Colon (tissue), 2 donors: ENCODE measurements at regions not wholly inside any gene's neighbourhood (a gene's known extent, or its start where the extent isn't known, plus 50 kb on each side); places are given as distances from the start of the nearest gene placed in this dataset.
"Not testable (repeated sequence)": the region's sequence is repeated elsewhere in the genome, so short reads cannot be mapped to it uniquely, and the experiment has no call there.

Experiments used
- FAIRE-seq: peaks from 2 replicates; lab custom pipeline; 2012; peaks lifted over from hg19 to GRCh38; lab: Jason Lieb, UNC
- donor health status: control.
- donor health status: control.

DNA sequence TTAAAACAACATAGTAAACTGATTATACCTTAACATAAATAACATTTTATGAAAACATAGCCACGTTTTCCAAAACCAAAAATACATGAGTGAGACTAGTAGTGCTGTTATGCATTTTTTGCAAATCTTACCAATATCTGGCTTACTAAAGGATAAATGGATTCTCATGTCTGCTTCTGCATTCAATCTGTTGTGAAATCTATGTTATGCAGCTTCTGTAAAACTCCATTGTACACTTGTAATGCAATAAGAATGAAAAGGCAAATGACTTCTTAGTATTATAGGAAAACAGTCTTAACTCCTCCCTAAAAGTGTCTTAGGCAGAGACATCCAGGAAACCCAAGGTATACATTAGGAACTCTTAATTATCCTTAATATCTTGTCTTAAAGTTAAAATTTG, 330.9 kb upstream of the THBS1 start:
- FAIRE-seq: no peak

DNA sequence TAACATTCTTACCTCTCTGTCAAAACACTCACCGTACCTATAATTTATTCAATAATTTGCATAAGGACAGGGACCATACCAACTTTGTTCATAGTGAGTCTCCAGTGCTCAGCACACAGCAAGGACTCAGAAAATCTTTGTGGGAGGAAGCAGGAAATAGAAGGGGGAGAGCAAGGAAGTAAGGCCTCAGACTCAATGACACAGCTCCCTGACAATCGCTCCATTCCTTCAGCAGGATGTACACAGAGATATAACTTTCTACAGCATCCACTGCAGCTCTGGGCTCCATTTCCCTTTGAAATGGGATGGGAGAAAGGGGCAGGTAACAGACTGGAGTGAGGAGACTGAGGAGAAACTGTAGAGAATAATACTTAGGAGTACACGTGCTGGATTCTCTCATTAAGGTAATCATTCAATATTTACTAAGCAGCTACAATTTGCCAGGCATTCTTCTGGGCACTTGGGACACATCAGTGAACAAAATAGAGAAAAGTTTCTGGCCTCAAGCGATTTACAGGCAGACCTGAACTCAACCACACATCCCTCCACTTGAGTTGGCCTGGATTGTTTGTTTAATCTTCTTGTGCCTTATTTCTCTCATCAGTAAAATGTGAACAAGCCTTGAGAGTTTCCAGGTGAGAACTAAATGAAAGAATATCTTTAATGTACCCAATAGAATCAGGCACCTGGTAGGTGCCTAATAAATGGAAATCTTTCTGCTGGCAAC, 330.3 kb upstream of the THBS1 start:
- no peak for FAIRE-seq

DNA sequence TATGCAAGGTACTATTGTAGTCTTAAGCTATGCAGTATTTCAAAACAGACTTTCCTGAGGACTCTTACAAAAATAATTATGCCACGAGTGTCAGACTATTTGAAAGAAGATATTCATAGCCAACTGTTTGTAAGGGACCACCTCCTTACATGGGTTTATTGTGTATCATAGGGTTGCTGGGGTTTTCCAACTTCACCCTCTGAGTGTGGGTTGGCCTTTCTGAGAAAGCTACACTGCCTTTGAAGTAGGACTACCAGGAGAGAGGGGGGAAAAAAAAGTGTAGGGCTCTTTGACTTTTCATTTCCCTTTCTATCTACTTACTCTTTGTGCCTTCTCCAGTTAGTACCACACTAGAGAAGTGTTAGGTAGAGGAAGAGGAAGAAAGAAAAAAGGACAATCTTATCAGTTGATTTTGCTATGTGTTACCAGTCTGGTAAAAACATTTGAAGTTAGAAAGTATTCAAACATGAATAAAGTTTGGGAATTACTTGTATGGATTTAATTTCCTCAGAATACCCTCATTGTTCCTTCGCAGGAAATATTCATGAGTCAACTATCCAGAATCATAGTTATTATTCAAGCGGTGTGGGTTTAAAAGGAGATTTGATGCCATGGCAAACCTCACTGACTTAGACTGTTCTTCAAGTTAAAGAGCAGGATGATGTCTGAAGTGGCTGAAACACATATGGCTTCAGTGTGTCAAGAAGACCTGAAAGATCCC, 329.3 kb upstream of the THBS1 start:
- FAIRE-seq: no peak

DNA sequence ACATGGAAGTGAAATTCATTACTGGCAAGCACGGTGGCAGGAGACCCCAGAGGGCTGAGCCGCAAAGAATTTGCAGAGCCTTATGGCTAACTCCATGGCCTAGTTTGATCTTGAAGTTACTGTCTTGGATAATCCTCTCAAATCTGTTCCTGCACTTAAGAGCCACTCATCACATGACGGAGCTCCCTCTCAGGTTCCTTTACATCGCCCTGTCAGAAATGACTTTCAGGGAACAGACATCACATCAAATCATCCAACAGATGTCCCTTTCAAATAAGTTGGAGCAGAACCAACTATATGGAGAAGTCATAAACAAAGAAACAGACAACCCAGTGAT, 328.8 kb upstream of the THBS1 start:
- no peak for FAIRE-seq

DNA sequence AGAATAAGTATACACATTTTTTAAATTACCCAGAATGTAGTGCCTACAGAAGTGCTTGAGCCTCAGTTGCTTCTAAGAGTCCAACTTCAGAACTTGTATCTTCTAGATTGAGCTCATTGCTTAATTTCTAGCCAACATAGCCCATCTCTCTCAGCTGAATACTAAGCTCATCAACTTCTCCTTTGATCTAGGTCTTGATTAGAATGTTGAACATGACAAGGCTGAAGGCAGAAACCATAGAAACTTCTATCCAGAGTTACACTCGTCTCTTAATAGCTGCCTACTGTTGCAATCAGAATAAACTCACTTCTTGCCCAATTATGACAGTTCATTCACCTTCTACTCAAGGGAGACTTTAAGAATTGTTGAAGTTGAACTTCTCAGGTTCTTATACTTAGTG, 327.3 kb upstream of the THBS1 start:
- no peak for FAIRE-seq

DNA sequence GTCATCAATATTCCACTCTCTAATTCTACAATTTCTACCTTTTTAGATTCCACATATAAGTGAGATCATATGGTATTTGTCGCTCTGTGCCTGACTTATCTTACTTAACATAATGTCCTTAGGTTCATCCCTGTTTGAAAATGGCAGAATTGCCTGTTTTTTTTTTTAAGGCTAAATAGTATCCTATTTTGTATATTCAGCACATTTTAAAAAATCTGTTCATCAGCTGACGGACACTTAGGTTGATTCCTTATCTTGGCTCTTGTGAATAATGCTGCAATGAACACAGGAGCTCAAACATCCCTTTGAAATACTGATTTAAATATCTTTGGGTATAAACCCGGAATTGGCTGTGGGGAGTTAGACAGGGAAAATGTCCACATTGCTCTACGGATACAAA, 326.7 kb upstream of the THBS1 start:
- no peak for FAIRE-seq

DNA sequence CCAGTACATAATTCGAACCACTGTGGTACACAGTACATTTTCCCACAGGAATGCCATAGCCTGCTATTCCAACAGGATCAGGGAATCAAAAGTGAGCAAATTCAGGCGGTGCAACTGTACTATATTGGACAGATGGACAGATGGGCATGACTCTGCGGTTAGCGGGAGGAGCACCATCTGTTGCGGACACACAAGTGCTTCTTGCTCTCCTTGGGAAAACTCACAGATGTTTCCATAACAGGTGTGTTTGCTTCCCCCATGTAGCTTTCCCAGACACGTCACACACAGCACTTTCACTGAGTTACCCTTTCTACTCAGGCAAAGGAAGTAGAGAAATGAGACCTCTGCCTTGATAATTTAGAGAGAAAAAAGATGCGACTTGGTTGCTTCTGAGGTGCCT, 325.1 kb upstream of the THBS1 start:
- no peak for FAIRE-seq

DNA sequence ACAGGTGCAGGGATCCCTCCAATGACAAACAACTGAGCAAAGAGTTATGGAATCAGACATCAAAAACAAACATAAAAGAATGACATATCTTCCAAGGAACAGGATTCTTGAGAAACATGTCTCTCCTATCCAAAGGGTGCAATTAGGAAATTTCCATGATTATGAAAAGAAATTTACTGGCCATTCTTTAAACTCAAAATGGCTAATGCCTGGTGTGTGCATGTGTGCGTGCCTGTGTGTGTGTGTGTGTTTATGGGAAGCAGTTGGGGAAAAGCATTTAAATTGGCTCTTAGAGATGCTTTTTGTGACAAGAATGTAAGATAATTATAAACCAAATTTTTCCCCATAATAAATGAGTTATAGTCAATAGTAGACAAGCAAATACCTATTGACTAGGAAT, 320.5 kb upstream of the THBS1 start:
- FAIRE-seq: no peak

DNA sequence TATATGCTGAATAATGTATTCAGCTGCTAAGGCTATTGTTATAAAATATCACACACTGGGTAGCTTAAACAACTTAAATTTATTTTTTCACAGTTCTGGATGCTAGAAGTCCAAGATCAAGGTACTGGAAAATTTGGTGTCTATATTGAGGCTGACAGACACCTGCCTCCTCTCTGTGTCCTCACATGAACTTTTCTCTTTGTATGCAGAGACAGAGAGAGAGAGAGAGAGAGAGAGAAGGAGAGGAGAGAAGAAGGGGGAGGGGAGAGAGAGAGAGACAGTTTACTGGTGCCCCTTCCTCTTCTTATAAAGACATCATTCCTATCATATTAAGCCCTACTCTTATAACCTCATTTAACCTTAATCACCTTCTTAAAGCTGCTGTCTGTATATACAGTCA, 320.1 kb upstream of the THBS1 start:
- FAIRE-seq: no peak

DNA sequence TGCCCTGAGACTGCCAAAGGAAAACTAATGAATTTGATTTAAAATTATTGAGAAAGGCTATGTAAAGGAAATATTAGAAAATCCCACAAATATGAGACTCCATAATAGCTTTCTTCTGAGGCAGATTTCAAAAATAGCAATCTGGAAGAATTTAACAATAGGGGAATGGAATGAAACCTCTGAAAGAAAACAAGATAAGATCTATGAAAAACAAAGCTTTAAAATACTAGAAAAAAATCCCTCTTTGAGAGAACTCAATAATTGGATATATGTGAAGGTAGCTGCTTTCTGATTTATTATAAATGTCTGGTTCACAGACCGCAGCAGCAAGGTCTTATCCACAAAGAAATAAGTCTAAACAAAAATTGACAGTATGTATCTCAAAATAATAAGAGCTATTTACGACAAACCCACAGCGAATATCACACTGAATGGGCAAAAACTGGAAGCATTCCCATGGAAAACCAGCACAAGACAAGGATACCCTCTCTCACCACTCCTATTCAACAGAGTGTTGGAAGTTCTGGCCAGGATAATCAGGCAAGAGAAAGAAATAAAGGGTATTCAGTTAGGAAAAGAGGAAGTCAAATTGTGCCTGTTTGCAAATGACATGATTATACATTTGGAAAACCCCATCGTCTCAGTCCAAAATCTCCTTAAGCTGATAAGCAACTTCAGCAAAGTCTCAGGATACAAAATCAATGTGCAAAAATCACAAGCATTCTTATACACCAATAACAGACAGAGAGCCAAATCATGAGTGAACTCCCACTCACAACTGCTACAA, 319.3 kb upstream of the THBS1 start:
- not testable (repeated sequence) for FAIRE-seq

DNA sequence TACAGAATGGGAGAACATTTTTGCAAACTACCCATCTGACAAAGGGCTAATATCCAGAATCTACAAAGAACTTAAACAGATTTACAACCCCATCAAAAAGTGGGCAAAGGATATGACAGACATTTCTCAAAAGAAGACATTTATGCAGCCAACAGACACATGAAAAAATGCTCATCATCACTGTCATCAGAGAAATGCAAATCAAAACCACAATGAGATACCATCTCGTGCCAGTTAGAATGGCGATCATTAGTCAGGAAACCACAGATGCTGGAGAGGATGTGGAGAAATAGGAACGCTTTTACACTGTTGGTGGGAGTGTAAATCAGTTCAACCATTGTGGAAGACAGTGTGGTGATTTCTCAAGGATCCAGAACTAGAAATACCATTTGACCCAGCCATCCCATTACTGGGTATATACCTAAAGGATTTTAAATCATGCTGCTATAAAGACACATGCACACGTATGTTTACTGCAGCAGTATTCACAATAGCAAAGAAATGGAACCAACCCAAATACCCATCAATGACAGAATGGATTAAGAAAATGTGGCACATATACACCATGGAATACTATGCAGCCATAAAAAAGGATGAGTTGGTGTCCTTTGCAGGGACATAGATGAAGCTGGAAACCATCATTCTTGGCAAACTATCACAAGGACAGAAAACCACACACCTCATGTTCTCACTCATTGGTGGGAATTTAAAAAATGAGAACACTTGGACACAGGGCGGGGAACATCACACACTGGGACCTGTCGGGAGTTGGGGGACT, 317.7 kb upstream of the THBS1 start:
- FAIRE-seq: not testable (repeated sequence)

DNA sequence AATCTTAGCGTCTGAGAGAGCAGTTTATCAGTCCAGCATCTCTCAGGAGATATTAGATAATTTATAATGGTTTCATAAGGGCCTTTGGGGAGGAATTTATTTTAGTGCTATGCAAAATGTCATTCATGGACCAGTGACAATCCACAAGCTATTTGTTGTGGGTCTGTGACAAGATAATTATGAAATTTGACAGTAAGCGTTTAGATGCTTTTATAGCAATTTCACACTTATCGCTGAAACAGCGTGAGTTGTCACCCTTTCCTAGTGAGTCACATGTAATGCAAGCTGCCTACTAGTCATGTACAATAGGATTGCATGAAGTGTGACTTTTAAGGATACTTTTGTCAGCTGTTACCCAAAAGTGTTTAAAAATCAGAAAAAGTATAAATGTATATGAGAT, 315.6 kb upstream of the THBS1 start:
- FAIRE-seq: no peak

DNA sequence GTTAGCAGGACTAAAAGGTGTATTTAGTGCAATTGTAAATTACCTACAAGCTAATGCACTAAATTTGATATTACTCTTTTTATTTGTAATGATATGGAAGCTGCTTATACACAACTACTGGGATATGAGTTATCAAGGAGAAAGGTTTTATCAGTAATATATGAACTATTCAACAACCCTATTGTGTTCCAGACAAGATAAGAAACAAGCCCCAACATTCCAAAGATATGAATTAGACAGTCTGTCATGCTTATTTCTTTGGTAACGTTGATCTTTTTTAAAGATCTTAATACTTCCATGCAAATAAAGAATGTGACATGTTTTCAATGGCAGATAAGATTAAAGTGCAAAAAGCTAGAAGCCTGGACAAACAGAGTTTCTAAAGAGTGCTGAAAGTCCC, 314.0 kb upstream of the THBS1 start:
- no peak for FAIRE-seq

DNA sequence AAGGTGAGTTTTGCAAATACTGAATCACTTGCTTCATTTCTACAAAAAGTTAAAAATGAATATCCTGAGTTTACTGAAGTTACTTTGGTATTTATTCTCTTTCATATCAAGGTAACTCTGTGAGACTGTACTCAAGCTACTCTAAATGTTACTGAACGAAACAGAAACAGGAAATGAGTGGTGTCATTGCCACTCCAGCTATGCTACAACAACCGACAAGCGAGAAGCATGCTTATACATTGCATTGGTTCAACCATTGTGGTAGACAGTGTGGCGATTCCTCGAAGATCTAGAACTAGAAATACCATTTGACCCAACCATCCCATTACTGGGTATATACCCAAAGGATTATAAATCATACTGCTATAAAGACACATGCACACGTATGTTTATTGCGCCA, 313.2 kb upstream of the THBS1 start:
- FAIRE-seq: no peak

DNA sequence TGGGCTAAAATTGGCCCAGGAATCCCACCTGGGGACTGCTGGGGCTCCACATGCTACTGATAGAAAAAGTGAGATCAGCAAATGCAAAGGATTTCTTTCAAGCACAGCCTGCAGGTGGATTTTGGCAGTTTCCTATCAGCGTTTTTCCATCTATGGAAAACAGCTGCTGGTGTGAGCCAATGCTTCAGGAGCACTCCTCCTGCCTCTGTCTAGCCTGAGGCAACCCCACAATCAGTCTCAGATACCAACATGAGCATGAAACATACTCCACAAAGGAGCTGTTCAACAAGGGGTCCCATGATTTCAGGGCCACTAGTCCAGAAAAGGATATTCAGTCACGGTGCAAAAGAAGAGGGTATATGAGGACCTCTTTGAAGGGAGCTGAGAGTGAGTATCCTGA, 311.5 kb upstream of the THBS1 start:
- no peak for FAIRE-seq

DNA sequence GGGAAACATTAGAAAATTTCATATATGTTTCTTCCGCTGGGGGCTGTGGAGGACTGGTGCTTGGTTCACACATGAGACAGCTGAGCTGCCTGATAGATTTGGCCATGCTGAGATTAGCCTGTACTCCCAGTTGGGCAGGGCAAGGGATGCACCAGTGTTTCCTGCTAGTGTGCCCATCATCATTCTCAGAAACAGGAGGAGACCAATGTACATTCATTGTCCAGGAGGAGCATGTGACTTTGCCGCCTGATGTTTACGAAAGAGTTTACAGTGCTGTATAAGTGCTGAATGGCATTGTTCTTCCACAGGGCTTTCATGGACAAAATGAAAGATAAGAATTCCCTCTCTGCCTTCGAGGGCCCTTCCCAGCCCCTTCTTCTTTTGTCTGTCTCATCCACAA, 311.1 kb upstream of the THBS1 start:
- no peak for FAIRE-seq

DNA sequence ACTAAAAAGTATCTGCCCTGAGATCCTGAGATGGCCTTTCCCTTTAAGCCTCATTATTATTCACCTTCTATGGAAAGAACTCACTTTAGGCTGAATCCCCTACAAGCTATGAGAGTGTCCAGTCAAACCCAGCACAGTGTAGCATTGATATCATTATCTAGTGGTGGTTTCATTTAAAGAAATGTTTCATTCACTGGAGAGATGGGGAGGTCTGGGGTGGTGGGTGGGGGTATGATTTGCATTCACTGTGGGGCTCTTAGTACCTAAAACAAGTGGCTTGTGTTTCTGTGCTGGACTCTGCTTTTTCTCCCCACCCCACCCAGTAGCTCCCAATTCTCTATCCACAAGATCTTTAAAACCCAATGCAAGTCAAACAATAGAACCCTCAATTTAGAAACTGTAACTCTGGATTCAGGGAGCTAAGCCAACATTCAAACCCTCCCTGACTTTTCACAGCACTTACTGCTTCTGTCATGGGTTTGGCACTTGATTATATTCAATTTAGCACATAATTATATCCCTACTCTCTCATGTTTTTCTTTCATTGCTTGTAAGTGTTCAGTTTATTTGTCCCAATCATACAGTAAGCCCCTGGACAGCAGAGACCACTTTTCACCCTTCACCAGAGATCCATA, 310.5 kb upstream of the THBS1 start:
- no peak for FAIRE-seq

DNA sequence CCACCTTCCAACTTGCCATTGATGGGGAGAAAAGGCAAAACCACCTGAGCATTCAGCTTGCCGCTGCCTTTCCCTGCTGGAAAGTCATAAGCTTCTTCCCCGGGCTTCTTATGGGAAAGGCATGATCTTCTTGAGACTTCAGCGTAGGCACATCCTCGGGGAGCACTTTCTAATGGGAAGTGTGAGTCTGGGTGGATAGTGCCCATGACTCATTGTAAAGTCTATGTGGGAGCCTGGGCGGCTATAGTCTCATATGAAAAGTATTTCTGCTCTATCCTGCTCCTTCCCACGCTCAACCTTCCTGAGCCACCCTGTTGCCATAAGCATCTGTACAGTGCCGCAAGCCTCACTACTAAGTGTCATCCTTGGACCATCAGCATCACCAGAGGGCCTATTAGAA, 309.9 kb upstream of the THBS1 start:
- no peak for FAIRE-seq

DNA sequence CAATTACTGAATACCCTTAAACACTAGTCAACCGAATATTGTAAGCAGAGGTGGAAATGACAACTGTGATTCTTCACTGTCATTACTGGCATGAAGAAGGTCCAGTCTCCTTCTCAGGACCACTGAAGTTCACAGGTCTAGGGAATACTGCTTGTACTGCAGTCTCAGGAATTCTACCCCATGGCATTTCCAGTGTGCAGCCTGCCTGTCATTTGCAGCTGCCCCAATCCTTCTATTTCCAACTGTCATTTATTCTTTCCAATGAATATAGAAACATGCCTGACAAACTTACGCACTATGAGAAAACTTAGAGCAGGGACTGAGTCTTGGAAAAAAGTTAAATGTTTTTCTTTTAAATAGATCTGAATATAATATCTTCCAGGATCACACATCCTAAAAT, 308.0 kb upstream of the THBS1 start:
- FAIRE-seq: no peak

DNA sequence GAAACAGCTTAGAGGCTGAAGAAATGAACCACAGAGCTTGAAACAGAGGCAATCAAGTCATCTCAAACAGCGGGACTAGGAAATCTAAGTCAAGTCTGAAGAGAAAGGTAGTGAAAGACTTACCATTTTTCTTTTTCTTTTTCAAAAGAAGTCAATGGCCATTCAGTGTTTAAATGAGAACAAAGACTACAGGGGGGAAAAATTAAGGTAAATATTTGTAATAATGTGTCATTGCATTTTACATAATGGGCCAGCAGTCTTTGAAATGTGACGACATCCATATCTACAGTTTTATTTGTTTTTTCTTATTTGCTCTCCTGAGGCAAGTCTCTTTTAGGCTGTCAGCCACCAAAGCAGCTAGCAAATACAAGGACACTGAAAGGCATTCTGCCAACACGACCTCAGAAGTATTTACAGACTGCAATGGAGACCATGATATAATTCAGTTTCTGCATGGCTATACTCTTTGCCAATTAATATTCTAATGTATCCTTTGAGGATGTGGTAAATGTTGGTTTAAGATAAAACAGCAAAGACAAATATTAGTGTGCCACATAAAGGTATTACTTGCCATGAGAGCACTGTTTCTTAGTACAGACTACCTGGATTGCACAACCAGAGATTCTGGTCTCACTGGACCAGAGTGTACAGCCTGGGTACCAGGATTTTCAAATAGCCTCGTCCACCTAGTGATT, 307.0 kb upstream of the THBS1 start:
- FAIRE-seq: no peak

DNA sequence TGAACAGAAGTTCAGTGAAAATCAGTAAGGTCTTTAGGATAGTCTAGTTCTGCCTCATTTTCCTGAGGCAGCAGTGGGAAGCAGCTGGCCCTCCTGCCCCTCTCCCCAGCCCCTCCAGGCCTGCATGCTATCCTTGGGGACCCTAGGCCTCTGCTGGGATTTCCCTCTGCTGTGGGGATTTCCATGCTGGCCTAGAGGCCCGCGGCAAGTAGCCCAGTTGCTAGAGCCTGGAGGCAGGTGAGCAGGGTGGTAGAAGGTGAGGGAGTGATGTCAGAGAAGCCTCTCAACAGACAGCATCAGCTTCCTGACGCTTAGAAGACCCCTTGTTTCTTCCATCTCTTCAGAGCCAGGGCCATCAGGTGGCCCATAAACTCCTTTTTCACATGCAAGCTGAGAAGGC, 305.8 kb upstream of the THBS1 start:
- no peak for FAIRE-seq

DNA sequence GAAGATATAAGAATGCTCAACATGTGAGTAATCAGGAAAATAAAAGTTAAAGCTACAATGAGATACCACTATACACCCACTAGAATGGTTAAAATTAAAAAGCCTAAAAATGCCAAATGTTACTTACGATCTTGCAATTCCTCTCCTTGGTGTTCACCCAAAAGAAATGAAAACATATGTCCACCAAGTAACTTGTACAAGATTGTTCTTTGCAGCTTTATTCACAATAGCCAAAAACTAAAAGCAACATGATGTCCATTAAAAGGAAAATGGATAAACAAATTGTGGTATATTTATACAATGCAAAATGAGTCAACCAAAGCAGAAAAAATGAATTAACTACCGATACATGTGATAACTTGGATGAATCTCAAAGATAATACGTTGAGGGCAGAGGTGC, 301.6 kb upstream of the THBS1 start:
- FAIRE-seq: no peak
